Neural crest cell (in vitro differentiated cells): ENCODE measurements at regions not wholly inside any gene's neighbourhood (a gene's known extent, or its start where the extent isn't known, plus 50 kb on each side); places are given as distances from the start of the nearest gene placed in this dataset.

Experiments
- DNase-seq: peaks from one replicate; pipeline ENCODE4 v3.0.0; 2021; ENCODE audit warnings: low read depth, mixed read lengths, low spot score
- H3K27ac Mint-ChIP-seq: one replicate; pipeline ENCODE4 v1.8.0; 2021; ENCODE audit warnings: mild to moderate bottlenecking, mixed read lengths; ENCODE audit not compliant: unreplicated experiment
- H3K27me3 Mint-ChIP-seq: 2 replicates; pipeline ENCODE4 v1.8.0; 2021; ENCODE audit warnings: low read depth, mild to moderate bottlenecking, mixed read lengths
- H3K36me3 Mint-ChIP-seq: 2 replicates; pipeline ENCODE4 v1.8.0; 2021; ENCODE audit warnings: low read depth, mild to moderate bottlenecking, mixed read lengths
- H3K4me1 Mint-ChIP-seq: 2 replicates; pipeline ENCODE4 v1.8.0; 2021; ENCODE audit warnings: mixed read lengths
- H3K4me3 Mint-ChIP-seq: one replicate; pipeline ENCODE4 v1.8.0; 2021; ENCODE audit warnings: mild to moderate bottlenecking, mixed read lengths
- H3K9me3 Mint-ChIP-seq: 2 replicates; pipeline ENCODE4 v1.8.0; 2021; ENCODE audit warnings: mixed read lengths
- TF ChIP-seq, protein P1 (sequence below): fragments of 200-600 bp; sonication (generic); conservative IDR thresholded peaks from 2 replicates; pipeline ENCODE4 v1.5.0; 2021; ENCODE audit warnings: antibody characterized with exemption, mild to moderate bottlenecking

DNA sequence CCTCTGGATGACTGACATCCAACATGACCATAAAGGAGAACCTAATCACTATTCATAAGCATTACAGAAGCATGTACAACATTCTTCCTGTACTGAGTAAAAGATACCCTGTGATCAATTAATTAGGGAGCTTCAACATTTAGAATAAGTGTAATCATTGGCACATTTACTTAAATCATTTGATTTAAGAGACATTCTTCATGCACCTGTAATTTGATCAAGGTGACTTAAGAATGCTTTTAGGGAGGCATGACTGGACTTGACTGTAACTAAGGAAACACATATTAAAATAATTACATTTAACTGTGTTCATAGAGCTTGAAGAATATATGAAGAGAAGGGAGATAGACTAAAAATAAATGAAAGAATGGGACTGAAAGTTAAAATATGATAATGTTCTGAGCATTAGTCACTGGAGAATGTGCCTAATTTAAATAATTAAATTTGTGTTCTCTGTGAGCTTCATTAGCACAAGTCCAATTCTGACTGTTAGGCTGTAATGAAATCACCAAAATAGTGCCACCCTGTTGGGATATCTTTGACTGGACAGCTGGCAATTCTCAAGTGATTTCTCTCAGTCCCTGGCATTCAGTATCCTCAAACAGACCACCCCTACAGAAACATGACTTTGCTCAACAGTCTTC, 295.5 kb upstream of the ADGRB3 start:
- H3K27me3 Mint-ChIP-seq, result no peaks in the 10 kb centered on the region
- no peak for DNase-seq
- no peak overlapping the region for H3K4me3 Mint-ChIP-seq
- no peaks in the 10 kb centered on the region for H3K36me3 Mint-ChIP-seq
- H3K9me3 Mint-ChIP-seq, result no peaks in the 10 kb centered on the region
- TF ChIP-seq, protein P1, sequence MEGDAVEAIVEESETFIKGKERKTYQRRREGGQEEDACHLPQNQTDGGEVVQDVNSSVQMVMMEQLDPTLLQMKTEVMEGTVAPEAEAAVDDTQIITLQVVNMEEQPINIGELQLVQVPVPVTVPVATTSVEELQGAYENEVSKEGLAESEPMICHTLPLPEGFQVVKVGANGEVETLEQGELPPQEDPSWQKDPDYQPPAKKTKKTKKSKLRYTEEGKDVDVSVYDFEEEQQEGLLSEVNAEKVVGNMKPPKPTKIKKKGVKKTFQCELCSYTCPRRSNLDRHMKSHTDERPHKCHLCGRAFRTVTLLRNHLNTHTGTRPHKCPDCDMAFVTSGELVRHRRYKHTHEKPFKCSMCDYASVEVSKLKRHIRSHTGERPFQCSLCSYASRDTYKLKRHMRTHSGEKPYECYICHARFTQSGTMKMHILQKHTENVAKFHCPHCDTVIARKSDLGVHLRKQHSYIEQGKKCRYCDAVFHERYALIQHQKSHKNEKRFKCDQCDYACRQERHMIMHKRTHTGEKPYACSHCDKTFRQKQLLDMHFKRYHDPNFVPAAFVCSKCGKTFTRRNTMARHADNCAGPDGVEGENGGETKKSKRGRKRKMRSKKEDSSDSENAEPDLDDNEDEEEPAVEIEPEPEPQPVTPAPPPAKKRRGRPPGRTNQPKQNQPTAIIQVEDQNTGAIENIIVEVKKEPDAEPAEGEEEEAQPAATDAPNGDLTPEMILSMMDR, result no peak
- H3K27ac Mint-ChIP-seq, result no peak overlapping the region
- H3K4me1 Mint-ChIP-seq, result no peaks in the 10 kb centered on the region

DNA sequence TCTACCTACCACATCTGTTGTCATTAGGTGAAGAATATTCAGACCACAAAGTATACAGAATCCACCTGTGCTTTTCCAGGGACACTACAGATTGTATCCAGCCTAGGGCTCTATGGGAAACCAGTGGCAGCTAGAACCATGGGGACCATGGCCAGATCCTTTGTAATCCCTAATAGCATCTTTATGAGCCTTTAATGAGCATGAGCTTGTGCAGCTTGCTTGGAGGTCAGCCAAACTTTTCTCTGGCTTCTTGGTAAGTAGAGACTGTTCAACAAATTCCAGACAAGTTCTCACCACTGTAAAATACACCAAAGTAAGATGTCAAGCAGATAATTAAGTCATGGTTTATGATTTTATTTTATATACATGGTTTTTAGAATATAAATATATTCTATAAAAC, 301.6 kb upstream of the ADGRB3 start:
- H3K9me3 Mint-ChIP-seq, result no peaks in the 10 kb centered on the region
- no peak for DNase-seq
- H3K4me3 Mint-ChIP-seq, result no peak overlapping the region
- H3K4me1 Mint-ChIP-seq, result no peaks in the 10 kb centered on the region
- H3K27me3 Mint-ChIP-seq, result no peaks in the 10 kb centered on the region
- no peaks in the 10 kb centered on the region for H3K36me3 Mint-ChIP-seq
- no peak overlapping the region for H3K27ac Mint-ChIP-seq
- TF ChIP-seq, protein P1, result no peak

DNA sequence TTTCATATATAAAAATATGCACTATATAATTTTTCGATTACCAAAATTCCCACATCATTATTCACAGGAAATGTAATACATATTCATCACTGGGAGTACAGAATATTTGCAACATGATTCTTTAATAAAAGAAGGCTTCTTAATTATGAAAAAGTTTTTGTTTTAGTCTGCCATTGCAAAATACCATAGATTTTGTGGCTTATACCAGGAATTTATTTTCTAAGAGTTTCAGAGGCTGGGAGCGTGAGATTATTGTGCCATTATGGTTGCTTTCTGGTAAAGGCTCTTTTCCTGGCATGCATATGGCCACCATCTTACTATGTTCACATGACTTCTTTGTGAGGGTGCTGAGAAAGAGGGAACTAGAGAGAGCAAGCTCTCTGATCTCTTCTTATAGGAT, 306.9 kb upstream of the ADGRB3 start:
- no peak overlapping the region for H3K27ac Mint-ChIP-seq
- DNase-seq, result no peak
- no peaks in the 10 kb centered on the region for H3K36me3 Mint-ChIP-seq
- no peaks in the 10 kb centered on the region for H3K27me3 Mint-ChIP-seq
- H3K9me3 Mint-ChIP-seq, result no peaks in the 10 kb centered on the region
- H3K4me1 Mint-ChIP-seq, result no peaks in the 10 kb centered on the region
- TF ChIP-seq, protein P1, result no peak
- no peak overlapping the region for H3K4me3 Mint-ChIP-seq

DNA sequence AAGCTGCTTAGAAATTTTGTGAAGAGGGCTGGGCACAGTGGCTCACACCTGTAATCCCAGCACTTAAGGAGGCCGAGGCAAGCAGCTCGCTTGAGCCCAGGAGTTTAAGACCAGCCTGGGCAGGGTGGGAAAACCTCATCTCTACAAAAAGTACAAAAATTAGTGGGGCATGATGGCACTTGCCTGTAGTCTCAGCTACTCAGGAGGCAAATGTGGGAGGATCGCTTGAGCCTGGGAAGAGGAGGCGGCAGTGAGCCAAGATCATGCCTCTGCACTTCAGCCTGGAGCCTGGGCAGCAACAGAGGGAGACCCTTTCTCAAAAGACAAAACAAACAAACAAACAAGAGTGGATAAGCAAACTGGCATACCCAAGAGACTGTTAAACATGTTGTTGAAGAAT, 308.3 kb upstream of the ADGRB3 start:
- no peaks in the 10 kb centered on the region for H3K36me3 Mint-ChIP-seq
- H3K9me3 Mint-ChIP-seq, result no peaks in the 10 kb centered on the region
- H3K27me3 Mint-ChIP-seq, result no peaks in the 10 kb centered on the region
- no peak overlapping the region for H3K4me3 Mint-ChIP-seq
- TF ChIP-seq, protein P1, result no peak
- no peaks in the 10 kb centered on the region for H3K4me1 Mint-ChIP-seq
- no peak for DNase-seq
- H3K27ac Mint-ChIP-seq, result no peak overlapping the region

DNA sequence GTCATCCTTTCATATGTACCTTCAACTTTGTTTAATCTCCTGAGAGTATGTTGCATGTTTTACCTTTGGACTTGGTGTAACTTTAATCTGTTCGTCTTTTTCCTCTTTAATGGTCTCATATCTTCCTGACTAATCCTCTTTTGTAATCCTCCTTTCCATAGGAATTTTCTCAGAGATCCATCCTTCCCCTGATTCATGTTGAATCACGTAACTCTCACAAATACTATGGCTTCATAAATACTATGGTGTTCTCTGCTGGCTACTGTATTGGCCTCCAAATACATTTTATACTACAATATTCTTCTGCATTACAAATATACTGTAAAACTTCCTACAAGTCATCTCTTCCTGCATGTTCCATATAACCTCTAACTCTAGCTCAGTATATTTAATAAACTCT, 317.7 kb upstream of the ADGRB3 start:
- Mint-ChIP-seq H3K4me1 (no peaks in the 10 kb centered on the region), H3K4me3 (no peak overlapping the region), H3K9me3 (no peaks in the 10 kb centered on the region), H3K27ac (no peak overlapping the region), H3K27me3 (no peaks in the 10 kb centered on the region), H3K36me3 (no peaks in the 10 kb centered on the region)
- TF ChIP-seq, protein P1, result no peak
- no peak for DNase-seq
